C4-2B (cell line): ENCODE measurements at regions not wholly inside any gene's neighbourhood (a gene's known extent, or its start where the extent isn't known, plus 50 kb on each side); places are given as distances from the start of the nearest gene placed in this dataset.

Experiments used
- CTCF ChIP-seq: fragments of 450-650 bp; conservative IDR thresholded peaks from 2 replicates; pipeline ENCODE4 v1.5.1; 2017; ENCODE audit warnings: mild to moderate bottlenecking
- ZFX ChIP-seq: fragments of 450-650 bp; IDR thresholded peaks from 2 replicates; pipeline ENCODE4 v1.6.1; 2017

GRCh38 chr5:91283326-91283725 lies 99.8 kb downstream of the ARRDC3 start:
- TF ChIP-seq ZFX (no peak), CTCF (no peak)
